AG09309 (cell line): ENCODE measurements at regions not wholly inside any gene's neighbourhood (a gene's known extent, or its start where the extent isn't known, plus 50 kb on each side); places are given as distances from the start of the nearest gene placed in this dataset.

Experiments used
- DNase-seq: peaks from one replicate; pipeline ENCODE4 v3.0.0-alpha.2; 2010; ENCODE audit warnings: low read depth
- H3K4me3 ChIP-seq: 2 replicates; pipeline ENCODE4 v1.5.1; 2011; ENCODE audit warnings: mild to moderate bottlenecking, low read depth, low read length, moderate library complexity; ENCODE audit not compliant: control insufficient read depth
- TF ChIP-seq, protein P1 (sequence below): IDR thresholded peaks from 2 replicates; pipeline ENCODE4 v1.5.1; 2011; ENCODE audit warnings: mild to moderate bottlenecking, low read depth, low read length, inconsistent platforms; ENCODE audit not compliant: insufficient read depth, control insufficient read depth; ENCODE audit errors: missing control alignments

DNA sequence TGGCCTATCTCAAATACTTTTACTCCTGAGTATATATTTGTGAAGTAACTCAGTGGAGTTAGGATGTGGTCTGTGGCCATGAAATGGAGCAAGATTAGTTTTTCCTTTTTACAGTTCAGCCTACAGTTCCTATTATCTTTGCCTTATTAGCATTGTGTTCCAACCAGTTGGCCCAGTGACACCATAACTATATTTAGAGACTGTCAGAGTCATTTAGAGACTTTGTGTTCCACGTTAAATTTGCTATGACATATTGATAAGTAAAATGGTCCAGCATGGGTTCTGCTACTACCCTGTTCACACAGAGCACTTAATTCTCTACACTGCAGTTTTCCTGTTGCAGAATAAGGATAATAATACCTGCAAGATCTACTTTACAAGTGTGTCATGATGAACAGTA, 68.3 kb upstream of the RAB11FIP2 start:
- H3K4me3 ChIP-seq = no peak overlapping the region
- TF ChIP-seq, protein P1, sequence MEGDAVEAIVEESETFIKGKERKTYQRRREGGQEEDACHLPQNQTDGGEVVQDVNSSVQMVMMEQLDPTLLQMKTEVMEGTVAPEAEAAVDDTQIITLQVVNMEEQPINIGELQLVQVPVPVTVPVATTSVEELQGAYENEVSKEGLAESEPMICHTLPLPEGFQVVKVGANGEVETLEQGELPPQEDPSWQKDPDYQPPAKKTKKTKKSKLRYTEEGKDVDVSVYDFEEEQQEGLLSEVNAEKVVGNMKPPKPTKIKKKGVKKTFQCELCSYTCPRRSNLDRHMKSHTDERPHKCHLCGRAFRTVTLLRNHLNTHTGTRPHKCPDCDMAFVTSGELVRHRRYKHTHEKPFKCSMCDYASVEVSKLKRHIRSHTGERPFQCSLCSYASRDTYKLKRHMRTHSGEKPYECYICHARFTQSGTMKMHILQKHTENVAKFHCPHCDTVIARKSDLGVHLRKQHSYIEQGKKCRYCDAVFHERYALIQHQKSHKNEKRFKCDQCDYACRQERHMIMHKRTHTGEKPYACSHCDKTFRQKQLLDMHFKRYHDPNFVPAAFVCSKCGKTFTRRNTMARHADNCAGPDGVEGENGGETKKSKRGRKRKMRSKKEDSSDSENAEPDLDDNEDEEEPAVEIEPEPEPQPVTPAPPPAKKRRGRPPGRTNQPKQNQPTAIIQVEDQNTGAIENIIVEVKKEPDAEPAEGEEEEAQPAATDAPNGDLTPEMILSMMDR = no peak
- no peak for DNase-seq

DNA sequence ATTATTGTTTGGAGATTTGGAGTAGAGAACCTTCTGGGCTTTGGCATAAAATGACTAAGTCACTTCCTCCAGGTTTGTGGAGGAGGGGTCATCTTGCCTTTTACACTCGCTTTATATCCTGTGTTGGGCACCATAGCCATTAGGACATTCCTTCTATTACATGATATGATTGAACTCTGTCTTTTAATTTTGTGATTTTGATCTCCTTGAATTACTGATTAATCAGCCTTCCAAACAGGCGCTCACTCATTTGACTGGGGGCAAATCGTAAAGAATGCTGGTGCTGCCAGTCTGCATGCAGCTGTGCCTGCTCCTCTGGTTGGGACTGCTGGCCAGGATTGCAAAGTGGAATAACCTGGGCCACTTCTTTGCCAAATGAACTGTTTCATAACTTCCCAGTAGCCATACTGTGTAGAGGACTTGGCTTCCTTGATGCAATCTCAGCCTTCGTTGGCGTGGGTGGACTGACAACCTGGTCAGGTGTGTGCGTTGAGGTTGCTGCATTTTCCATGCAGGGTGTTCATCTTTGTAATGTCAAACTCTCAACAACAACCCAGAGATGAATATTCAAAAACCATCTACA, 65.9 kb upstream of the RAB11FIP2 start:
- TF ChIP-seq, protein P1 = no peak
- no peak overlapping the region for H3K4me3 ChIP-seq
- DNase-seq = no peak

DNA sequence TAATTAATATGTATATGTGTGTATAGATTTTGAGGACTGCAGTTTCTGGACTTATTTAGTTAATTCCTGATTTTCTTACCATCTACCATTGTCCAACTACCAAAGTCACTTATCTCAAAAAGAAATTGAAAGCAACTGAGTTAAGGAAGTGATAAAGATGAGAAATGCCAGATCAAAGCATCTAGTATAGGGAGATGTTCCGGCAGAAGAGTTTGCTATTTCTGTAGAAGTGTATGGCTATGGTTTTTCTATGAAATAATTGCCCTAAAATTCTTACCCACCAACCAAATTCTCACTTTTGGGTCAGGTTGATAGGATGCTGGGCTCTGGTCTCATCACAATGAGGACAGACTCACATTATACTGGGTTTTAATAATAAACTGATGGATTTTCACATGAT, 64.0 kb upstream of the RAB11FIP2 start:
- DNase-seq = no peak
- H3K4me3 ChIP-seq = no peak overlapping the region
- TF ChIP-seq, protein P1 = no peak

DNA sequence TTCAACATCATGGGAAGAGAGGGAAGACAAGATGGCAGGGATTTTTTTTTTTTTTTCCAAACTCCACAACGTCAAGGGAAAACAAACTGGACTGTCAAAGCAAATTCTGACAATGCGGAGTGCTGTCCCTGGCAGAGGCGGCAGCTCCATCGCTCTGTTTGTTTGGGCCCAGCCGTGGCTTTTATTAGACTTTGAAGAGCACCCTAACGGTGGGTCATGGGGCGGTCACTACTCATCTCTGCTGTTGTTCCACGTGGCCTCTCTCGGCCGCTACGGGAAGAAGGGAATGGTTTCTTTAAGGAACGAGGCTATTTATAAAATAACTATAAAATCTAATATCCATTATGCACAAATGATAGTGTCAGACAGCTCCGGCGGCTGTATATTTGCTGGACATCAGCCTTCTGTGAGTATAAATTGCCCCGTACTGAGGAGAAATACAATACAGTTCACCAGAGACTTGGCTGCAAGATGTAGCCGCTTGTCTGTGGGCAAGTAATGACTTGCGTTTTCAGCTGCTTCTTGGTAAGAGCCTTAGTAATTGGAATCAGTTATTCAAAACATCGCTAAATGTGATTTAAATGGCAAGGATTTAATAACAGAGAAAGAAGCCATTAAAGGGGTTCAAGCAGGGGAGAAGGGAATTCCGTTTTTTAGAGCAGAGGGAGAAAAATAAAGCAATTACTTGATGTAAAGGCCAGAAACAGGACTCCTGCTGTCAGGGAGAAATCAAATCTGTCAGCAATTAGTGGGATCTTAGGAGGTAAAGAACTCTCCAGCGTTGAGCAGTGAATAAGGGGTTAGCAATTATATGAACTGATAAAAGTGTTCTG, 61.7 kb upstream of the RAB11FIP2 start:
- no peak overlapping the region for H3K4me3 ChIP-seq
- TF ChIP-seq, protein P1 = no peak
- DNase-seq = no peak

DNA sequence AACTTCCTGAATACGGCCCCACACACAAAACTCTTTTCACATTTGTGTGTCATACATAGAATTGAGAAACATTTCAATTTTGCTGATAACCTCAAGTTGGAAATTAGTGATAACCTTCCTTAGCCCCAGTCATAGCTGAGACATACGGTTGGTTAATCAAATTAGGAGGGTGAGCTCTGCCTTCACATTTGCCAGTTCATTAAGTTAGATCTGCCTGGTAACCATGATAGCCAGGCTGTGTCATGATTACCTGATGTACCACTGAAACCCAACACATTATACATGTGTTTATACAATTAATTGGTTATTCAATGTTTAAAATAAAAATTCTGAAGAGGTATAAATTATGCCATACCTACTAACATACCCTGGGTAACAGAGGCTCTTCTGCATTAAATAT, 60.8 kb upstream of the RAB11FIP2 start:
- TF ChIP-seq, protein P1 = no peak
- DNase-seq = no peak
- H3K4me3 ChIP-seq = no peak overlapping the region

DNA sequence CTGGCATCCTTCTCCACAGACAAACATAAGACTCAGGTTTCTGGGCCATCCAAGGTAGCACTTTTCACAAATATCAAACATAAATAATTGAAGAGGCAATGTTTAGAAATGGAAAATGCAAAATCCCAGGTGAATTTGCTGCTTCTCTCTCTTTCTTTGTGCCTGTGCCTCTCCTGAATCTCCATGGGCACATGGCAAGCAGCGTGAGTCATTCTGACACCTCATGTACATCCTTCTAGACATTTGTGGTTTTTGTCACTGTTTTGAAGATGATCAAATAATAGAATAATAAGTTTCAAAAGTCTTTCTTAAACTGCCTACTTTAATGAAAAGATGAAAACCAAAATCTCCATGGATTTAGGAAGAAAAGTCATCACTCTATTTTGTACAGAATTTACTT, 60.3 kb upstream of the RAB11FIP2 start:
- no peak for DNase-seq
- no peak overlapping the region for H3K4me3 ChIP-seq
- TF ChIP-seq, protein P1 = no peak

GRCh38 chr10:118106426-118106825, 59.7 kb upstream of the RAB11FIP2 start:
- H3K4me3 ChIP-seq = no peak overlapping the region
- TF ChIP-seq, protein P1 = peak; percentile 42
- no peak for DNase-seq
